ENCODE measurements at regions not wholly inside any gene's neighbourhood (a gene's known extent, or its start where the extent isn't known, plus 50 kb on each side); places are given as distances from the start of the nearest gene placed in this dataset.

DNA sequence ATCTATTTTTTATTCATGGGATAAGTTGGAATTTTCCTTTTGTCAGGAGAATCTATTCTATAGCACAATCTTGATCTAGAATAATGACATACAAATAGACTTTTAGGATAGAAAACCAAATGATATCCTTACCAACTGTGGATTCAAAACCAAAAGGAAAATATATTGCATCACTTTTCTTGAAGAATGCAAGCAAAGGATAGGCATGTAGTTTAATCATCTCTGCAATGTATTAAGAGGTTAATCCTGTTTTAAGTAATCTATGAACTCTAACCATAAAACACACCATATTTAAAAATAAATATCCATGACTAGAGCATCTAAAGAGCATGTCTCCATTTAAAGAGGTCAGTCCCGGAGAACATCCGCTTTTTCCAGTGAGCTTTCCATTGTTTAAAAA, 106.7 kb upstream of the CNKSR3 start:
- Histone ChIP-seq H3K4me1 (peaks cover 0 to 18% (median 3%) of the 10 kb centered on the region in 4 donors), H3K4me3 (no peak overlapping the region), H3K36me3 (no peaks in the 10 kb centered on the region), H3K27ac (no peak overlapping the region), H3K9me3 (no peaks in the 10 kb centered on the region), H3K27me3 (no peaks in the 10 kb centered on the region)
- intact Hi-C loops (cut with DNase I; ENCODE audit: low total_unique reads) = no loop called here
- DNase-seq = no peak
- no peak for TF ChIP-seq CTCF (IDR thresholded peaks at IDR 0.05)

DNA sequence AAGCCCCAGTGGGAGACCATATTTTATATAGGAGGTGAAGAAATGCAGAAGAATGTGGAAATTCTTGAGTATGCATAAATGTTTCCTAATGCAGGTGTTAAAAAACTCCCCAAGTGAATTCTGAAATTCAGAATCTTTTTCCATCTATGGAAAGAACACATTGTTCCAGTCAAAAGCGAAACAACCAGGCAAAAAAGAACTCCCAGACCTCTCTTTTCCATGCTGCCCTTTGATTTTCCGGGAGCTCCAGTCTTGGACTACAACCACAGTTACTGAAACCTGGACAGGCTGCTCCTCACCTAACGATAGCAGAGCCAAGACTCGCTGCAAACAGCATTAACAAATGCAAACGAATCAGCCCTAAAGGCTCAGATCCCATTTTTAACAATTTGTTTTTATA, 108.7 kb upstream of the CNKSR3 start:
- H3K9me3 ChIP-seq = no peaks in the 10 kb centered on the region
- H3K4me3 ChIP-seq = no peak overlapping the region
- H3K36me3 ChIP-seq = no peaks in the 10 kb centered on the region
- TF ChIP-seq CTCF (IDR thresholded peaks at IDR 0.05) = no peak
- H3K27me3 ChIP-seq = no peaks in the 10 kb centered on the region
- intact Hi-C loops (cut with DNase I; ENCODE audit: low total_unique reads) = no loop called here
- peaks cover 0 to 19% (median 3%) of the 10 kb centered on the region in 4 donors for H3K4me1 ChIP-seq
- no peak overlapping the region for H3K27ac ChIP-seq
- no peak for DNase-seq

DNA sequence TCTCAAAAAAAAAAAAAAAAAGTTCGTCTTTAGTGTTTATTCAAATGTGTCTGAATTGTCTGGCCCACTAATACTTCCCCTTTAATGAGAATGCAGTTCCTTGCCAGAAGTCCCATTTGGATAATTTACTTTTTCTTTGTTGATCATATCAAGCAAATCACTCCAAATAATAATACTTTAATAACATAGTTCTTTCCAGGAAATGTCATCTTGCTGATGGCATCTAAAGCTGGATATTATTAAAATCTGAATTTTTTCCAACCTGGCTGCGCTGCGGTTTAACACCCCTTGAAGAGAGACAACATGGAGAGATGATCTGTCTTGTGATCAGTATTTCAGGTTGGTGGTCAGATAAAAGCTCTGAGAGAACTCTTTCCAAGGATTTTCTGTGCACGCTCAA, 111.2 kb upstream of the CNKSR3 start:
- intact Hi-C loops (cut with DNase I; ENCODE audit: low total_unique reads) = no loop called here
- Histone ChIP-seq H3K36me3 (no peaks in the 10 kb centered on the region), H3K27me3 (no peaks in the 10 kb centered on the region), H3K27ac (no peak overlapping the region), H3K4me3 (no peak overlapping the region), H3K4me1 (peaks cover 0 to 20% (median 4%) of the 10 kb centered on the region in 4 donors), H3K9me3 (no peaks in the 10 kb centered on the region)
- no peak for DNase-seq
- no peak for TF ChIP-seq CTCF (IDR thresholded peaks at IDR 0.05)

GRCh38 chr6:154622618-154623336, 110.4 kb upstream of the SCAF8 start:
- no peaks in the 10 kb centered on the region for H3K36me3 ChIP-seq
- H3K4me3 ChIP-seq = no peak overlapping the region
- intact Hi-C loops (cut with DNase I; ENCODE audit: low total_unique reads) = no loop called here
- H3K27ac ChIP-seq = no peak overlapping the region
- H3K4me1 ChIP-seq = peaks cover 0 to 22% (median 4%) of the 10 kb centered on the region in 4 donors
- H3K9me3 ChIP-seq = no peaks in the 10 kb centered on the region
- no peak for DNase-seq
- TF ChIP-seq CTCF (IDR thresholded peaks at IDR 0.05) = no peak
- no peaks in the 10 kb centered on the region for H3K27me3 ChIP-seq

DNA sequence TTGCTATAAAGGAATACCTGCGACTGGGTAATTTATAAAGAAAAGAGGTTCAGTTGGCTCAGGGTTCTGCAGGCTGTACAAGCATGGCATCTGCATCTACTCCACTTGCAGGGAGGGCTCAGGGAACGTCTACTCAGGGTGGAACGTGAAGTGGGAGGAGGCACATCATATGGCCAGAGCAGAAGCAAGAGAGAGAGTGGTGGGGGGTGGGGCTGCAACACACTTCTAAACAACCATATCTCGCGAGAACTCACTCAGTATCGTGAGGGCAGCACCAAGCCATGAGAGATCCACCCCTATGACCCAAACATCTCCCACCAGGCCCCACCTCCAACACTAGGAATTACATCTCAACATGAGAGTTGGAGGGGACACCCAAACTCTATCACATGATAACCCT, 109.8 kb upstream of the SCAF8 start:
- Histone ChIP-seq H3K27ac (no peak overlapping the region), H3K36me3 (no peaks in the 10 kb centered on the region), H3K9me3 (no peaks in the 10 kb centered on the region), H3K4me1 (peaks cover 0 to 22% (median 4%) of the 10 kb centered on the region in 4 donors), H3K27me3 (no peaks in the 10 kb centered on the region), H3K4me3 (no peak overlapping the region)
- no peak for TF ChIP-seq CTCF (IDR thresholded peaks at IDR 0.05)
- intact Hi-C loops (cut with DNase I; ENCODE audit: low total_unique reads) = no loop called here
- no peak for DNase-seq
